Skin epidermis (tissue), 12 donors: ENCODE measurements at regions not wholly inside any gene's neighbourhood (a gene's known extent, or its start where the extent isn't known, plus 50 kb on each side); places are given as distances from the start of the nearest gene placed in this dataset.
"Not testable (repeated sequence)": the region's sequence is repeated elsewhere in the genome, so short reads cannot be mapped to it uniquely, and the experiment has no call there.

Experiments used
- H3K27ac ChIP-seq, 21 experiments: fragments of 200-600 bp; sonication (generic) in 11 of 21; one replicate each; pipeline ENCODE4 v1.5.0; 2020; ENCODE audit warnings: mild to moderate bottlenecking in 3 of 21, inconsistent platforms in 2 of 21, moderate library complexity in 2 of 21
- H3K4me3 ChIP-seq, 7 experiments: fragments of 200-600 bp; sonication (generic) in 2 of 7; one replicate each; pipeline ENCODE4 v1.5.0; 2020; ENCODE audit warnings: inconsistent platforms in 2 of 7, mild to moderate bottlenecking in 2 of 7, moderate library complexity in 1 of 7

GRCh38 chr5:58183786-58184085, 276.1 kb downstream of the PLK2 start:
- H3K27ac ChIP-seq, result no peak overlapping the region
- no peak overlapping the region for H3K4me3 ChIP-seq

GRCh38 chr5:58183078-58183785, 276.7 kb downstream of the PLK2 start:
- Histone ChIP-seq H3K4me3 (no peak overlapping the region), H3K27ac (no peak overlapping the region)

GRCh38 chr5:58182287-58182841, 277.5 kb downstream of the PLK2 start:
- no peak overlapping the region for H3K27ac ChIP-seq
- H3K4me3 ChIP-seq, result no peak overlapping the region

GRCh38 chr5:58181578-58182286, 278.2 kb downstream of the PLK2 start:
- no peak overlapping the region for H3K27ac ChIP-seq
- H3K4me3 ChIP-seq, result no peak overlapping the region

- H3K27ac ChIP-seq, result no peak overlapping the region
- no peak overlapping the region for H3K4me3 ChIP-seq
These were observed 286.9 kb downstream of the PLK2 start for GRCh38 chr5:58172946-58173345.

- Histone ChIP-seq H3K27ac (no peak overlapping the region), H3K4me3 (no peak overlapping the region)
These were observed 294.7 kb downstream of the PLK2 start for GRCh38 chr5:58165152-58165551.

- not testable (repeated sequence) for H3K4me3 ChIP-seq, H3K27ac ChIP-seq
These were observed 298.0 kb downstream of the PLK2 start for GRCh38 chr5:58161889-58162288.

GRCh38 chr5:58156973-58157701, 302.7 kb downstream of the PLK2 start:
- Histone ChIP-seq H3K4me3 (no peak overlapping the region), H3K27ac (peak overlapping the region in 5 of 21 experiments; percentile 0 to 58 (median 36))

- Histone ChIP-seq H3K4me3 (no peak overlapping the region), H3K27ac (peak overlapping the region in 4 of 21 experiments; percentile 0 to 58 (median 30))
These were observed 303.5 kb downstream of the PLK2 start for GRCh38 chr5:58156361-58156760.

- H3K27ac ChIP-seq, result no peak overlapping the region
- no peak overlapping the region for H3K4me3 ChIP-seq
These were observed 306.6 kb downstream of the PLK2 start for GRCh38 chr5:58153255-58153654.

- Histone ChIP-seq H3K27ac (no peak overlapping the region), H3K4me3 (no peak overlapping the region)
These were observed 308.5 kb downstream of the PLK2 start for GRCh38 chr5:58151414-58151813.

GRCh38 chr5:58150926-58151325, 309.0 kb downstream of the PLK2 start:
- Histone ChIP-seq H3K27ac (no peak overlapping the region), H3K4me3 (no peak overlapping the region)

GRCh38 chr5:58149746-58150145, 310.1 kb downstream of the PLK2 start:
- H3K27ac ChIP-seq, result no peak overlapping the region

GRCh38 chr5:58149345-58149744, 310.5 kb downstream of the PLK2 start:
- Histone ChIP-seq H3K4me3 (no peak overlapping the region), H3K27ac (no peak overlapping the region)

More at GRCh38 chr5:58149746-58150145, 310.1 kb downstream of the PLK2 start:
- no peak overlapping the region for H3K4me3 ChIP-seq

GRCh38 chr5:58148254-58148775, 311.6 kb downstream of the PLK2 start:
- Histone ChIP-seq H3K27ac (no peak overlapping the region), H3K4me3 (no peak overlapping the region)

- H3K27ac ChIP-seq, result no peak overlapping the region
- H3K4me3 ChIP-seq, result no peak overlapping the region
These were observed 314.4 kb downstream of the PLK2 start for GRCh38 chr5:58145397-58145934.

GRCh38 chr5:58143727-58144126, 316.2 kb downstream of the PLK2 start:
- Histone ChIP-seq H3K27ac (no peak overlapping the region), H3K4me3 (no peak overlapping the region)

GRCh38 chr5:58143181-58143580, 316.7 kb downstream of the PLK2 start:
- no peak overlapping the region for H3K4me3 ChIP-seq
- no peak overlapping the region for H3K27ac ChIP-seq

GRCh38 chr5:58138791-58139190, 321.1 kb downstream of the PLK2 start:
- no peak overlapping the region for H3K27ac ChIP-seq
- no peak overlapping the region for H3K4me3 ChIP-seq

GRCh38 chr5:58136406-58136805, 323.5 kb downstream of the PLK2 start:
- Histone ChIP-seq H3K27ac (peak overlapping the region in 1 of 21 experiments; percentile 12), H3K4me3 (no peak overlapping the region)
